Upper lobe of left lung (tissue), 6 donors: ENCODE measurements at regions not wholly inside any gene's neighbourhood (a gene's known extent, or its start where the extent isn't known, plus 50 kb on each side); places are given as distances from the start of the nearest gene placed in this dataset.

Experiments
- ATAC-seq, 2 donors: fragments of 200-7000 bp; cut with Tn5 transposase; one replicate each; pipeline ENCODE4 v1.9.1; 2022; ENCODE audit warnings: mild to moderate bottlenecking in 2 of 2, moderate library complexity in 2 of 2; ENCODE audit not compliant: low FRiP score in 2 of 2
- DNase-seq, 2 donors: peaks; one replicate each; pipeline ENCODE4 v3.0.0-alpha.2; 2019 to 2020
- H3K27ac ChIP-seq, 4 donors: fragments of 200-600 bp; sonication (generic); one replicate each; pipeline ENCODE4 v1.5.1; 2016 to 2019
- H3K27me3 ChIP-seq, 4 donors: fragments of 200-600 bp; sonication (generic); one replicate each; pipeline ENCODE4 v1.5.1; 2017 to 2019
- H3K36me3 ChIP-seq, 4 donors: fragments of 200-600 bp; sonication (generic); one replicate each; pipeline ENCODE4 v1.5.1; 2016 to 2019
- H3K4me1 ChIP-seq, 4 donors: fragments of 200-600 bp; sonication (generic); one replicate each; pipeline ENCODE4 v1.5.1; 2018 to 2019
- H3K4me3 ChIP-seq, 4 donors: fragments of 200-600 bp; sonication (generic); one replicate each; pipeline ENCODE4 v1.5.1; 2017 to 2019; ENCODE audit warnings: mild to moderate bottlenecking in 2 of 4, moderate library complexity in 1 of 4
- H3K9me3 ChIP-seq, 4 donors: fragments of 200-600 bp; sonication (generic); one replicate each; pipeline ENCODE4 v1.5.1; 2018 to 2019
- CTCF ChIP-seq, 6 experiments: fragments of 450-650 bp in 4 of 6; fragments of 200-600 bp in 2 of 6; sonication (generic) in 2 of 6; IDR thresholded peaks; one replicate each; pipeline ENCODE4 v1.5.1; 2016 to 2019; ENCODE audit warnings: antibody characterized with exemption in 6 of 6
- EP300 ChIP-seq, 4 donors: sonication (generic); formaldehyde crosslinking; IDR thresholded peaks; one replicate each; pipeline ENCODE4 v1.5.1; 2017; ENCODE audit warnings: antibody characterized with exemption in 4 of 4, control low read depth in 2 of 4
- POLR2A ChIP-seq, 4 donors: fragments of 450-650 bp; IDR thresholded peaks; one replicate each; pipeline ENCODE4 v1.5.1; 2016 to 2017; ENCODE audit warnings: antibody characterized with exemption in 4 of 4, mild to moderate bottlenecking in 2 of 4
- POLR2AphosphoS5 ChIP-seq, 2 donors: sonication (generic); formaldehyde crosslinking; IDR thresholded peaks; one replicate each; pipeline ENCODE4 v1.5.1; 2017; ENCODE audit warnings: antibody characterized with exemption in 2 of 2
- WGBS, 2 donors: methylation state at CpG; one replicate each; pipeline ENCODE4 v1.1.5; 2017 to 2018; 5-methylcytosine and 5-hydroxymethylcytosine counted together
- donor health status: DM: no; HTN: no; CAD: no; lungs with moderate emphysema.
- donor health status: DM: no; HTN: yes; CAD: no; lungs with severe emphysema.

GRCh38 chr6:12645941-12646340, 70.6 kb upstream of the PHACTR1 start:
- no peaks in the 10 kb centered on the region for H3K4me1 ChIP-seq
- no peak overlapping the region for H3K4me3 ChIP-seq
- no peak overlapping the region for H3K27ac ChIP-seq
- H3K9me3 ChIP-seq, result no peaks in the 10 kb centered on the region
- no peaks in the 10 kb centered on the region for H3K27me3 ChIP-seq
- DNase-seq, result no peak
- 59 to 66% methylated on average over 4 of the region's 4 CpGs for WGBS, 2 donors
- TF ChIP-seq POLR2AphosphoS5 (IDR thresholded peaks at IDR 0.05) (no peak), POLR2A (IDR thresholded peaks at IDR 0.05) (no peak), CTCF (IDR thresholded peaks at IDR 0.05) (no peak), EP300 (IDR thresholded peaks at IDR 0.05) (no peak)
- H3K36me3 ChIP-seq, result no peaks in the 10 kb centered on the region
- no peak for ATAC-seq

GRCh38 chr6:12648171-12648570, 68.4 kb upstream of the PHACTR1 start:
- Histone ChIP-seq H3K4me3 (no peak overlapping the region), H3K27me3 (no peaks in the 10 kb centered on the region), H3K4me1 (no peaks in the 10 kb centered on the region), H3K9me3 (no peaks in the 10 kb centered on the region), H3K27ac (no peak overlapping the region), H3K36me3 (no peaks in the 10 kb centered on the region)
- DNase-seq, result no peak
- 76 to 88% methylated on average over 4 of the region's 4 CpGs for WGBS, 2 donors
- ATAC-seq, result no peak
- TF ChIP-seq POLR2AphosphoS5 (IDR thresholded peaks at IDR 0.05) (no peak), CTCF (IDR thresholded peaks at IDR 0.05) (no peak), POLR2A (IDR thresholded peaks at IDR 0.05) (no peak), EP300 (IDR thresholded peaks at IDR 0.05) (no peak)

- Histone ChIP-seq H3K27me3 (no peaks in the 10 kb centered on the region), H3K36me3 (no peaks in the 10 kb centered on the region), H3K4me1 (no peaks in the 10 kb centered on the region), H3K4me3 (no peak overlapping the region), H3K9me3 (no peaks in the 10 kb centered on the region), H3K27ac (no peak overlapping the region)
- ATAC-seq, result no peak
- 80 to 100% methylated on average over 1 of the region's 1 CpG for WGBS, 2 donors
- DNase-seq, result no peak
- TF ChIP-seq EP300 (IDR thresholded peaks at IDR 0.05) (no peak), POLR2A (IDR thresholded peaks at IDR 0.05) (no peak), CTCF (IDR thresholded peaks at IDR 0.05) (no peak), POLR2AphosphoS5 (IDR thresholded peaks at IDR 0.05) (no peak)
Measured at GRCh38 chr6:12649325-12649724, 67.2 kb upstream of the PHACTR1 start.

GRCh38 chr6:12653486-12653885, 63.1 kb upstream of the PHACTR1 start:
- H3K4me1 ChIP-seq, result no peaks in the 10 kb centered on the region
- no peak overlapping the region for H3K4me3 ChIP-seq
- no peak for TF ChIP-seq POLR2AphosphoS5 (IDR thresholded peaks at IDR 0.05)
- TF ChIP-seq POLR2A (IDR thresholded peaks at IDR 0.05), result no peak
- TF ChIP-seq EP300 (IDR thresholded peaks at IDR 0.05), result no peak
- TF ChIP-seq CTCF (IDR thresholded peaks at IDR 0.05), result no peak
- H3K36me3 ChIP-seq, result no peaks in the 10 kb centered on the region
- H3K9me3 ChIP-seq, result no peaks in the 10 kb centered on the region
- ATAC-seq (no peak), DNase-seq (no peak)
- H3K27ac ChIP-seq, result no peak overlapping the region
- WGBS, 2 donors, result 58 to 69% methylated on average over 5 of the region's 5 CpGs
- H3K27me3 ChIP-seq, result no peaks in the 10 kb centered on the region

GRCh38 chr6:12654107-12654506, 62.5 kb upstream of the PHACTR1 start:
- H3K27me3 ChIP-seq, result no peaks in the 10 kb centered on the region
- WGBS, 2 donors, result 95 to 96% methylated on average over 3 of the region's 3 CpGs
- no peak for TF ChIP-seq POLR2A (IDR thresholded peaks at IDR 0.05)
- no peak for TF ChIP-seq POLR2AphosphoS5 (IDR thresholded peaks at IDR 0.05)
- TF ChIP-seq EP300 (IDR thresholded peaks at IDR 0.05), result no peak
- no peak for TF ChIP-seq CTCF (IDR thresholded peaks at IDR 0.05)
- H3K9me3 ChIP-seq, result no peaks in the 10 kb centered on the region
- no peaks in the 10 kb centered on the region for H3K4me1 ChIP-seq
- no peak overlapping the region for H3K27ac ChIP-seq
- no peak for DNase-seq
- ATAC-seq, result no peak
- H3K36me3 ChIP-seq, result no peaks in the 10 kb centered on the region
- no peak overlapping the region for H3K4me3 ChIP-seq
